GM12872 (cell line): ENCODE measurements at regions not wholly inside any gene's neighbourhood (a gene's known extent, or its start where the extent isn't known, plus 50 kb on each side); places are given as distances from the start of the nearest gene placed in this dataset.

ENCODE experiments used
- TF ChIP-seq, protein P1 (sequence below): IDR thresholded peaks from 3 replicates; pipeline ENCODE4 v1.5.1; 2011; ENCODE audit warnings: low read depth, mild to moderate bottlenecking, low read length, moderate library complexity; ENCODE audit not compliant: insufficient read depth

DNA sequence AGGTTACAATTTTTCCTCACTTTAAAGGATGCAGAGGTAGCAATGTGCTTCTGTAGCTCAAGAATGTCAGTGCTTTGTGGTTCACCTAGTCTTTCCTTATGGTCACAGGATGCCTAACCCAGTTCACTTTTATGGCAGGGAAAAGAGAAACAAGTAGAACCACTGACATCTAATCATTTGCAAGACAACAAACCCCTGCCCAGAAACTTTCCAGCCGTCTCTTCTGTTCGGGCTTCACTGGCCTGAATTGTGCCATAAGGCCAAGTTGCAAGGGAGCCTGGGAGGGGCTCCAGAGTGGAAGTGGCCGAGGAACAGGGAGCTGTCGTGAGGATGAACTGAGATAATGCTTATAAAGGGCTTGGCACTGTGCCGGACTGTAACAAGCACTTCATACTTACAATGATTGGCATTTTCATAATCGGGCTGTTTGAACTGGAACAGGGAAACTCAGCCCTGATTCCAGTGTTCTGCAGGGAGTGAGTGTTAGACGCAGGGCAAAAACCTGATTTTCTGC is 212.6 kb downstream of the BCAS1 start:
- TF ChIP-seq, protein P1, sequence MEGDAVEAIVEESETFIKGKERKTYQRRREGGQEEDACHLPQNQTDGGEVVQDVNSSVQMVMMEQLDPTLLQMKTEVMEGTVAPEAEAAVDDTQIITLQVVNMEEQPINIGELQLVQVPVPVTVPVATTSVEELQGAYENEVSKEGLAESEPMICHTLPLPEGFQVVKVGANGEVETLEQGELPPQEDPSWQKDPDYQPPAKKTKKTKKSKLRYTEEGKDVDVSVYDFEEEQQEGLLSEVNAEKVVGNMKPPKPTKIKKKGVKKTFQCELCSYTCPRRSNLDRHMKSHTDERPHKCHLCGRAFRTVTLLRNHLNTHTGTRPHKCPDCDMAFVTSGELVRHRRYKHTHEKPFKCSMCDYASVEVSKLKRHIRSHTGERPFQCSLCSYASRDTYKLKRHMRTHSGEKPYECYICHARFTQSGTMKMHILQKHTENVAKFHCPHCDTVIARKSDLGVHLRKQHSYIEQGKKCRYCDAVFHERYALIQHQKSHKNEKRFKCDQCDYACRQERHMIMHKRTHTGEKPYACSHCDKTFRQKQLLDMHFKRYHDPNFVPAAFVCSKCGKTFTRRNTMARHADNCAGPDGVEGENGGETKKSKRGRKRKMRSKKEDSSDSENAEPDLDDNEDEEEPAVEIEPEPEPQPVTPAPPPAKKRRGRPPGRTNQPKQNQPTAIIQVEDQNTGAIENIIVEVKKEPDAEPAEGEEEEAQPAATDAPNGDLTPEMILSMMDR: no peak

DNA sequence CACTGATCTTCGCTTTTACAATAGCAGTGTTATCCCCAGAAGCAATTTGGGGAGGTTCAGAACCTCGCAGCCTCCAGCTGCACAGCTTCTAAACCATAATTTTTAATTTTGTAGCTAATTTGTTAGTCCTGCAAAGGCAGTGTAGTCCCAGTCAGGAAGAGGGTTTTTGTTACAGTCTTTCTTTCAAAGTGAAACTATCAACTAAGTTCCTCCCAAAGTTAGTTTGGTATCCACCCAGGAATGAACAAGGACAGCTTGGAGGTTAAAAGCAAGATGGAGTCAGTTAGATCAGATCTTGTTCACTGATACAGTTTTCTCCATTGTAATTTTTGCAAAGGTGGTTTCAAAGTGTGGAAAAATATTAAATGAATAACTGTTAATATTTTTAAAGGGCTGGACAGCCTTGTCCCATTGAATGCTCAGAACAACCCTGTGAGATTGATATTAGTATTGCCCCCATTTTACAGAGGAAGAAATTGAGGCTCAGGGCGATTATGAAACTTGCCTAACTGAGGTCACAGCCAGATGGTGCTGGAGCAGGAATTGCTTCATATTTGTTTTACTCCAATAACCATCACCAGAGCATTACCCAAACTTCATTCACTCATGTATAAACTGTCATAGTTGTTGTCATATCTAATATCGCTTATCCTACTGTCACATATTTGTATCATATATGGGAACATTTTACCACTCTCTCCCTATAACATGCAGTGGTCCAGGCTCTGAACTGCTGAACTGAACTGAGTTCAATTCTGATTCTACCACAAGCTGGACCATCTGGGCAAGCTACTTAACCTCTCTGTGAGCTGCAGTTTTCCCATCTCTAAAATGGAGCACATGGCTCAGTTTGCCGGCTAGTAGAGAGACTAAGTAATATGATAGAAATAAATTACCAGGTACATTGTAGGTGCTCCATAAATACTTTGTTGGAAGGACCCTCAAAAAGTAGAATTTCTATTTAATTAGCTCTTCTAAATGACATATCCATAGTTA is 213.8 kb downstream of the BCAS1 start:
- TF ChIP-seq, protein P1: no peak

DNA sequence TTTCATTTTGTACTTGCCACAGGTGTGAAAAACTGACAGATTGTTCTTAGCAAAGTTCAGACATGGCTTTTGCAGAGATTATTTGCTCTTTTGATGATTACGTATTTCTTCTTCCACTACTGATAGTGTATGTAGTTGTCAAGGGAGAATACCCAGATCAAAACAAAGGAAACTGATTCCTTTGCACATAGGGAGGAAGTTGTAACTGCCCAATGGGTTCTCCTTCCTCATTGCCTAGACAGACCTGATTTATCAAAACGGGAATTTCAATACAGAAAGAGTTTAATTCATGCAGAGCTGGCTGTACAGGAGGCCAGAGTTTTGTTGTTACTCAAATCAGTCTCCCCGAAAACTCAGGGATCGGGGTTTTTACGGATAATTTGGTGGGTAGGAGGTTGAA is 214.7 kb downstream of the BCAS1 start:
- TF ChIP-seq, protein P1: no peak

DNA sequence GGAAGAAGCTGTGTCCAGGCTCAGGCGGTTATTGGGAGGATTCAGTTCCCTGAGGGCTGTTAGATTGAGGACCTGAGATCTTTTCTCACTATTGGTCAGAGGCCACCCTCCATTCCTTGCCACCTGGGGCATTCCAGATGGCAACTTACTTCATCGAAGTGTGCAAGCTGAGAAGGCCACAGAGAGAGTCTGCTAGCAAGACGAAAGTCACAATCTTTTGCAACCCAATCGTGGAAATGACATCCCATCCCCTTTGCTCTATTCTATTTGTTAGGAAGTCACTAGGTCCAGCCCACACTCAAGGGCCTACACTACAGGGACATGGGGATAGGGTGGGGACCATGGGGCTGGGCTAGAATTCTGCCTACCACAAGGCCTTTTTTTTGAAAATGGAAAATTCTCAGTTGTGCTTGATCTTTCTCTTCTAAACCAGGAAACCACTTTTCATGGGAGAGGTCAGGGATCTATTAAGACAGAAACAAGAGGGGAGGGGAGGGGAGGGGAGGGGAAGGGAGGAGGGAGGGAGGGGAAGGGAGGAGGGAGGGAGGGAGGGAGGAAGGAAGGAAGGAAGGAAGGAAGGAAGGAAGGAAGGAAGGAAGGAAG is 217.2 kb downstream of the BCAS1 start:
- TF ChIP-seq, protein P1: no peak

DNA sequence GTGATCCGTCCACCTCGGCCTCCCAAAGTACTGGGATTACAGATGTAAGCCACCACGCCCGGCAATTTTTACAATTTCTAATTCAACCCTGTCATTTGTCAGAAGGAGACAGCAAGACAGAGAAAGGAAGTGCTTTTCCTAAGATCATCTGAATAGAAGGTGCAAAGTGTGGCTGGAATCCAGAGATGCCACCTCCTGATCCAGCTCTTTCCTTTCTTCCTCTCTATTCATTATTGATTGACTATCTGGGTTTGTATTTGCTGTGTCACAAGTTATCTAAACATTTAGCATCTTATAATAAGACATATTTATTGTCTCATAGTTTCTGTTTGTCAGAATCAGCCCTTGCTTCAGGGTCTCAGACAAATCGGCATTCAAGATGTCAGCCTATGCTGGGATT is 217.7 kb downstream of the BCAS1 start:
- TF ChIP-seq, protein P1: no peak

DNA sequence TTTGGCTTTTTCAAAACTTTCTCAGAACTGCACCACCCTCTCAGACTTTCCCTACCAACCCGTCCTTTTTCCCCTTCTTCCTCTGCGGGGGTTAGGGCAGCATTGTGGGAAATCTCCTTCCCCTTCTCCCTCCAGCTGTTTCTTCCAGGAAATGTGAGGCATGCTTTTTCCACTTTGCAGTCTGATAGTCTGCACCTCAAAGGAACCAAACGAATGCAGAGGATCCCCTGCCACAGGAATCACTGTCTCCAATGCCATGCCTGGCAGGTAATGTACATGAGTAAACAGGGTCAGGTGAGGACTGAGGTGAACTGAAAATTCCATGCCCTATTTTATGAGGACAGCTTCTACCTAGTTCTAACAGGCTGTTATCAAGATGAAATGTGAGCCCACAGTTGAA is 218.4 kb downstream of the BCAS1 start:
- TF ChIP-seq, protein P1: no peak

DNA sequence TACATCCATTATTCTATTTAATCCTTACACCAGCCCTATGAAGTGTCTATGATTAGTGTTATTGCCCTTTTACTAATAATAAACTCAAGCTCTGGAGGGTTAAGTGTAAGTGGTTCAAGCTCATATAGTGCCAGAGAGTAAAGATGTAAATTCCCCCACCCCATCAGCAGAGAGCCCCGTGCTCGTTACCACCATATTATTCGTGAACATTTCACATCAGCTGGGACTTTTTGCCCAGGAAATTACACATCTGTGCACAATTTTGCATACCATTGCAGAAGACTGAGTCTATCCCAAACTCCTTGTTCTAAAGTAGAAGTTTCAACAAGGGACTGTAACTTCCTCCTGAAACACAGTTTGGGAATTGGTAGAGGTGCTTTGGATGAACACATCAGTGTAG is 220.1 kb downstream of the BCAS1 start:
- TF ChIP-seq, protein P1: no peak
